ENCODE measurements at regions not wholly inside any gene's neighbourhood (a gene's known extent, or its start where the extent isn't known, plus 50 kb on each side); places are given as distances from the start of the nearest gene placed in this dataset.

GRCh38 chr3:30184091-30184810, 422.1 kb upstream of the TGFBR2 start:
- no peaks in the 10 kb centered on the region for H3K4me1 ChIP-seq (ENCODE audit: control insufficient read depth, low read length)
- H3K27me3 ChIP-seq (ENCODE audit: control insufficient read depth, low read length), result no peaks in the 10 kb centered on the region
- H3K4me2 ChIP-seq (ENCODE audit: low read length), result no peak overlapping the region
- H3K36me3 ChIP-seq (ENCODE audit: control insufficient read depth, low read length), result no peaks in the 10 kb centered on the region
- H3K9me2 ChIP-seq (replicated peaks; ENCODE audit: control insufficient read depth, low read length), result no peaks in the 10 kb centered on the region
- H3F3A ChIP-seq (ENCODE audit: control insufficient read depth, insufficient read depth), result no peaks in the 10 kb centered on the region
- no peak overlapping the region for H3K4me3 ChIP-seq (ENCODE audit: low read length)
- no peaks in the 10 kb centered on the region for H3K79me2 ChIP-seq (ENCODE audit: control insufficient read depth, low read length)
- no peaks in the 10 kb centered on the region for H3K9me3 ChIP-seq (ENCODE audit: control insufficient read depth, insufficient read depth, low read length)
- no peaks in the 10 kb centered on the region for H4K20me1 ChIP-seq (ENCODE audit: control insufficient read depth, insufficient read depth, low read depth, low read length)
- TF ChIP-seq EZH2phosphoT487 (IDR thresholded peaks at IDR 0.05; ENCODE audit: borderline replicate concordance, low read length) (no peak), CTCF (IDR thresholded peaks at IDR 0.05; ENCODE audit: low read depth, low read length, poor library complexity, severe bottlenecking) (no peak)
- no peak overlapping the region for H3K27ac ChIP-seq (ENCODE audit: low read depth, low read length)

- Histone ChIP-seq H3K9me3 (ENCODE audit: control insufficient read depth, insufficient read depth, low read length) (no peaks in the 10 kb centered on the region), H3K27ac (ENCODE audit: low read depth, low read length) (no peak overlapping the region), H3K79me2 (ENCODE audit: control insufficient read depth, low read length) (no peaks in the 10 kb centered on the region), H3K4me2 (ENCODE audit: low read length) (no peak overlapping the region), H3K4me3 (ENCODE audit: low read length) (no peak overlapping the region), H3F3A (ENCODE audit: control insufficient read depth, insufficient read depth) (no peaks in the 10 kb centered on the region), H3K36me3 (ENCODE audit: control insufficient read depth, low read length) (no peaks in the 10 kb centered on the region), H3K27me3 (ENCODE audit: control insufficient read depth, low read length) (no peaks in the 10 kb centered on the region), H4K20me1 (ENCODE audit: control insufficient read depth, insufficient read depth, low read depth, low read length) (no peaks in the 10 kb centered on the region), H3K4me1 (ENCODE audit: control insufficient read depth, low read length) (no peaks in the 10 kb centered on the region), H3K9me2 (replicated peaks; ENCODE audit: control insufficient read depth, low read length) (no peaks in the 10 kb centered on the region)
- no peak for TF ChIP-seq CTCF (IDR thresholded peaks at IDR 0.05; ENCODE audit: low read depth, low read length, poor library complexity, severe bottlenecking)
- TF ChIP-seq EZH2phosphoT487 (IDR thresholded peaks at IDR 0.05; ENCODE audit: borderline replicate concordance, low read length), result no peak
These were observed 420.5 kb upstream of the TGFBR2 start for GRCh38 chr3:30185872-30186271.

- Histone ChIP-seq H3F3A (ENCODE audit: control insufficient read depth, insufficient read depth) (no peaks in the 10 kb centered on the region), H3K27me3 (ENCODE audit: control insufficient read depth, low read length) (no peaks in the 10 kb centered on the region), H3K9me2 (replicated peaks; ENCODE audit: control insufficient read depth, low read length) (no peaks in the 10 kb centered on the region), H3K36me3 (ENCODE audit: control insufficient read depth, low read length) (no peaks in the 10 kb centered on the region), H4K20me1 (ENCODE audit: control insufficient read depth, insufficient read depth, low read depth, low read length) (no peaks in the 10 kb centered on the region), H3K27ac (ENCODE audit: low read depth, low read length) (no peak overlapping the region), H3K4me3 (ENCODE audit: low read length) (no peak overlapping the region), H3K4me1 (ENCODE audit: control insufficient read depth, low read length) (no peaks in the 10 kb centered on the region), H3K79me2 (ENCODE audit: control insufficient read depth, low read length) (no peaks in the 10 kb centered on the region), H3K9me3 (ENCODE audit: control insufficient read depth, insufficient read depth, low read length) (no peaks in the 10 kb centered on the region), H3K4me2 (ENCODE audit: low read length) (no peak overlapping the region)
- no peak for TF ChIP-seq CTCF (IDR thresholded peaks at IDR 0.05; ENCODE audit: low read depth, low read length, poor library complexity, severe bottlenecking)
- TF ChIP-seq EZH2phosphoT487 (IDR thresholded peaks at IDR 0.05; ENCODE audit: borderline replicate concordance, low read length), result no peak
These were observed 419.6 kb upstream of the TGFBR2 start for GRCh38 chr3:30186741-30187219.

All from DOHH2 (cell line).